Dermis microvascular lymphatic vessel endothelial cell (primary cell): ENCODE measurements at regions not wholly inside any gene's neighbourhood (a gene's known extent, or its start where the extent isn't known, plus 50 kb on each side); places are given as distances from the start of the nearest gene placed in this dataset.
A peak's percentile ranks its signal among the peaks of the same experiment; 100 is the strongest.

ENCODE experiments used
- DNase-seq, 2 donors: peaks; one replicate each; pipeline versions ENCODE4 v3.0.0 to v3.0.0-alpha.2; 2010; ENCODE audit warnings: low read depth in 2 of 2

GRCh38 chr14:21993837-21994236, 320.2 kb upstream of the OR4E1 start:
- no peak for DNase-seq

GRCh38 chr14:21993070-21993469, 319.5 kb upstream of the OR4E1 start:
- DNase-seq = no peak

- DNase-seq = no peak
These were observed 317.5 kb upstream of the OR4E1 start for GRCh38 chr14:21991130-21991529.

- peak in 1 of 2 donors; percentile 9 for DNase-seq
These were observed 316.5 kb upstream of the OR4E1 start for GRCh38 chr14:21990116-21990515.

GRCh38 chr14:21989090-21989489, 315.5 kb upstream of the OR4E1 start:
- no peak for DNase-seq

- DNase-seq = no peak
These were observed 314.8 kb upstream of the OR4E1 start for GRCh38 chr14:21988413-21988812.

GRCh38 chr14:21987937-21988336, 314.3 kb upstream of the OR4E1 start:
- peak; percentile 27 to 53 for DNase-seq

GRCh38 chr14:21985081-21985480, 311.5 kb upstream of the OR4E1 start:
- no peak for DNase-seq

- DNase-seq = no peak
These were observed 305.3 kb upstream of the OR4E1 start for GRCh38 chr14:21978999-21979314.

GRCh38 chr14:21978184-21978998, 304.8 kb upstream of the OR4E1 start:
- DNase-seq = peak; percentile 16 to 38

GRCh38 chr14:21974741-21975140, 301.1 kb upstream of the OR4E1 start:
- no peak for DNase-seq

GRCh38 chr14:21965042-21965441, 291.4 kb upstream of the OR4E1 start:
- DNase-seq = no peak

- DNase-seq = no peak
These were observed 290.6 kb upstream of the OR4E1 start for GRCh38 chr14:21964180-21964579.

GRCh38 chr14:21960636-21961035, 287.0 kb upstream of the OR4E1 start:
- no peak for DNase-seq

GRCh38 chr14:21941885-21942284, 268.3 kb upstream of the OR4E1 start:
- no peak for DNase-seq

- peak; percentile 15 to 40 for DNase-seq
These were observed 267.6 kb upstream of the OR4E1 start for GRCh38 chr14:21940887-21941856.

- no peak for DNase-seq
These were observed 266.2 kb upstream of the OR4E1 start for GRCh38 chr14:21939836-21940235.

- no peak for DNase-seq
These were observed 264.4 kb upstream of the OR4E1 start for GRCh38 chr14:21937996-21938395.

GRCh38 chr14:21933681-21934080, 260.1 kb upstream of the OR4E1 start:
- peak; percentile 22 to 56 for DNase-seq

GRCh38 chr14:21924479-21924878, 250.9 kb upstream of the OR4E1 start:
- DNase-seq = peak in 1 of 2 donors; percentile 57

GRCh38 chr14:21923820-21924219, 250.2 kb upstream of the OR4E1 start:
- DNase-seq = peak; percentile 67 to 95

- no peak for DNase-seq
These were observed 247.8 kb upstream of the OR4E1 start for GRCh38 chr14:21921453-21921852.
